ENCODE measurements at regions not wholly inside any gene's neighbourhood (a gene's known extent, or its start where the extent isn't known, plus 50 kb on each side); places are given as distances from the start of the nearest gene placed in this dataset.

GRCh38 chr10:88066876-88067275 lies 203.5 kb downstream of the PTEN start:
- TF ChIP-seq POLR2A (IDR thresholded peaks at IDR 0.05; ENCODE audit: low read length) (no peak), GATA1 (IDR thresholded peaks at IDR 0.05; ENCODE audit: low read depth, low read length) (no peak)

Data from erythroblast (primary cell).